ENCODE measurements at regions not wholly inside any gene's neighbourhood (a gene's known extent, or its start where the extent isn't known, plus 50 kb on each side); places are given as distances from the start of the nearest gene placed in this dataset.

GRCh38 chr14:82854901-82855300, 1321.2 kb upstream of the SEL1L start:
- Histone ChIP-seq H3K4me3 (no peak overlapping the region), H3K9me2 (ENCODE audit: insufficient read depth) (no peaks in the 10 kb centered on the region), H4K20me1 (replicated peaks; ENCODE audit: insufficient read depth) (no peaks in the 10 kb centered on the region), H2AFZ (no peak overlapping the region), H3K36me3 (ENCODE audit: insufficient read depth) (no peaks in the 10 kb centered on the region), H3K27ac (ENCODE audit: low read depth) (no peak overlapping the region), H3K27me3 (ENCODE audit: insufficient read depth) (no peaks in the 10 kb centered on the region), H3K4me1 (ENCODE audit: insufficient read depth) (no peaks in the 10 kb centered on the region), H3K79me2 (replicated peaks; ENCODE audit: insufficient read depth) (no peaks in the 10 kb centered on the region), H3F3A (replicated peaks; ENCODE audit: low read depth) (no peaks in the 10 kb centered on the region), H3K4me2 (no peak overlapping the region)
- ATAC-seq (peak; percentile 56; the same call in 2 of the 3 replicates), DNase-seq (ENCODE audit: low spot score) (no peak)
- no peaks in the 10 kb centered on the region for H3K27me3 Mint-ChIP-seq (ENCODE audit: insufficient read depth, low read depth, poor library complexity)
- peaks cover 18% of the 10 kb centered on the region; the same call in 2 of the 3 replicates for H3K9me3 Mint-ChIP-seq
- H3K4me3 Mint-ChIP-seq, result no peak overlapping the region
- no peaks in the 10 kb centered on the region for H3K36me3 Mint-ChIP-seq (ENCODE audit: low read depth)
- H3K4me1 Mint-ChIP-seq, result peaks cover 3% of the 10 kb centered on the region; the same call in 1 of the 3 replicates
- H3K27ac Mint-ChIP-seq, result no peak overlapping the region
- TF ChIP-seq POLR2AphosphoS5 (IDR thresholded peaks at IDR 0.05; ENCODE audit: low read depth) (no peak), REST (IDR thresholded peaks at IDR 0.05; ENCODE audit: unreplicated experiment) (no peak), EZH2 (IDR thresholded peaks at IDR 0.05; ENCODE audit: low read depth, unreplicated experiment) (no peak), ZNF462 (CRISPR knock-in tag; IDR thresholded peaks at IDR 0.05) (no peak), ETS1 (IDR thresholded peaks at IDR 0.05) (no peak), NANOG (IDR thresholded peaks at IDR 0.05; ENCODE audit: borderline replicate concordance) (no peak), CTCF (conservative IDR thresholded peaks at IDR 0.05; ENCODE audit: low read depth in 2 of 2) (no peak), CREB1 (CRISPR knock-in tag; IDR thresholded peaks at IDR 0.05; ENCODE audit: low read depth) (no peak), JUNB (IDR thresholded peaks at IDR 0.05; ENCODE audit: unreplicated experiment) (no peak), STAT1 (IDR thresholded peaks at IDR 0.05; ENCODE audit: unreplicated experiment) (no peak), ZNF114 (CRISPR knock-in tag; IDR thresholded peaks at IDR 0.05) (no peak), ZNF331 (CRISPR knock-in tag; IDR thresholded peaks at IDR 0.05; ENCODE audit: low read depth) (no peak), EZH2phosphoT487 (IDR thresholded peaks at IDR 0.05; ENCODE audit: unreplicated experiment) (no peak)

Measured in GM23338 (cell line).